ENCODE measurements at regions not wholly inside any gene's neighbourhood (a gene's known extent, or its start where the extent isn't known, plus 50 kb on each side); places are given as distances from the start of the nearest gene placed in this dataset.

GRCh38 chr7:35508623-35509400, 186.1 kb downstream of the HERPUD2 start:
- Mint-ChIP-seq H3K27ac (no peak overlapping the region), H3K4me1 (ENCODE audit: low read depth) (no peaks in the 10 kb centered on the region), H3K27me3 (ENCODE audit: low read depth) (peaks cover 9% of the 10 kb centered on the region), H3K4me3 (no peak overlapping the region), H3K9me3 (no peaks in the 10 kb centered on the region), H3K36me3 (ENCODE audit: insufficient read depth in 2 of 2) (no peaks in the 10 kb centered on the region)
- no peak for DNase-seq
- ATAC-seq (replicated peaks in 1 of 2), result no peak

DNA sequence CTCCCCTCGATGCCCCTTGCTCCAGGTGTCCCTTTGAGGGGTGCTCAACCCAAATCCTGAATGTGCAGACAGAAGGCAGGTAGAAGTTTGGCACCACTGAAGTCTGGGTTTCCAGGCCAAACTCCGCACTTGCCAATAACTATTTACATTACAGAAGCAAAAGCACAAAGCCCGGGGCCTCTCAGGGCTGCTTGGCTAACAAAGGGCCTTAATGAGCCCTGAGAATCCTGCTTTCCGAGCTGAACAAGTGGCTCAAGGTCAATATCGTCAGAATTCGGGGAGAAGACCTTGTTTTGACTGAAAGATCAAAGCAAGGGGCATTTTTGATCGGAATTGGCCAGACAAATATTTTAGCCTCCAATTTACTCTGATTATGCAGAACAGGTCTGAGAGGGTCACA, 189.9 kb downstream of the HERPUD2 start:
- ATAC-seq (replicated peaks in 1 of 2) (no peak), DNase-seq (no peak)
- no peaks in the 10 kb centered on the region for H3K4me1 Mint-ChIP-seq (ENCODE audit: low read depth)
- no peaks in the 10 kb centered on the region for H3K9me3 Mint-ChIP-seq
- H3K27me3 Mint-ChIP-seq (ENCODE audit: low read depth), result peaks cover 5% of the 10 kb centered on the region
- H3K36me3 Mint-ChIP-seq (ENCODE audit: insufficient read depth in 2 of 2), result no peaks in the 10 kb centered on the region
- H3K27ac Mint-ChIP-seq, result no peak overlapping the region
- no peak overlapping the region for H3K4me3 Mint-ChIP-seq

GRCh38 chr7:35504365-35504764, 190.6 kb downstream of the HERPUD2 start:
- no peaks in the 10 kb centered on the region for H3K9me3 Mint-ChIP-seq
- H3K4me3 Mint-ChIP-seq, result no peak overlapping the region
- H3K4me1 Mint-ChIP-seq (ENCODE audit: low read depth), result no peaks in the 10 kb centered on the region
- peaks cover 5% of the 10 kb centered on the region for H3K27me3 Mint-ChIP-seq (ENCODE audit: low read depth)
- DNase-seq (no peak), ATAC-seq (replicated peaks in 1 of 2) (no peak)
- H3K27ac Mint-ChIP-seq, result no peak overlapping the region
- H3K36me3 Mint-ChIP-seq (ENCODE audit: insufficient read depth in 2 of 2), result no peaks in the 10 kb centered on the region

- H3K9me3 Mint-ChIP-seq, result no peaks in the 10 kb centered on the region
- H3K27me3 Mint-ChIP-seq (ENCODE audit: low read depth), result peaks cover 15% of the 10 kb centered on the region
- DNase-seq (no peak), ATAC-seq (replicated peaks in 1 of 2) (no peak)
- H3K27ac Mint-ChIP-seq, result no peak overlapping the region
- H3K4me1 Mint-ChIP-seq (ENCODE audit: low read depth), result no peaks in the 10 kb centered on the region
- H3K4me3 Mint-ChIP-seq, result no peak overlapping the region
- H3K36me3 Mint-ChIP-seq (ENCODE audit: insufficient read depth in 2 of 2), result no peaks in the 10 kb centered on the region
Observed at GRCh38 chr7:35501681-35502080, 193.3 kb downstream of the HERPUD2 start.

DNA sequence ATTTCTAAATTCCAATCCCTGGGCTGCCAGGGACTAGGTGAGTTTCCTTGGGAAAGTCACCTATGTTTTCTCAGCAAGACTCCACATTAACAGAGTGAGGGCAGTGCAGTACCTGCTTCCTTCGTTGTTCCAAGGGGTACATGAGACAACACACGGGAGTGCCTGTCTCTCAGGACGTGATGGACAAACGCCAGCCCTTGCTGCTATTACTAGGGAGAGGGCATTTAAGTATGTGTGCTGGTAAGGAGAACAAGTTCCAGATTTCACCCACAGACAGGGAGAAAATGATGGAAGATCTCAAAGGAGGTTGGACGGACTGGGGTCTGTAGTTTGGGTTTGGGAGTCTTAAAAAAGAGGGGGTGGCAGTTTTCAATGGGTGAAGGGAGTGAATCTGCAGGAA, 195.7 kb downstream of the HERPUD2 start:
- Mint-ChIP-seq H3K9me3 (no peaks in the 10 kb centered on the region), H3K27ac (no peak overlapping the region), H3K36me3 (ENCODE audit: insufficient read depth in 2 of 2) (no peaks in the 10 kb centered on the region), H3K4me3 (no peak overlapping the region), H3K4me1 (ENCODE audit: low read depth) (no peaks in the 10 kb centered on the region), H3K27me3 (ENCODE audit: low read depth) (peaks cover 15% of the 10 kb centered on the region)
- DNase-seq, result no peak
- ATAC-seq (replicated peaks in 1 of 2), result no peak

DNA sequence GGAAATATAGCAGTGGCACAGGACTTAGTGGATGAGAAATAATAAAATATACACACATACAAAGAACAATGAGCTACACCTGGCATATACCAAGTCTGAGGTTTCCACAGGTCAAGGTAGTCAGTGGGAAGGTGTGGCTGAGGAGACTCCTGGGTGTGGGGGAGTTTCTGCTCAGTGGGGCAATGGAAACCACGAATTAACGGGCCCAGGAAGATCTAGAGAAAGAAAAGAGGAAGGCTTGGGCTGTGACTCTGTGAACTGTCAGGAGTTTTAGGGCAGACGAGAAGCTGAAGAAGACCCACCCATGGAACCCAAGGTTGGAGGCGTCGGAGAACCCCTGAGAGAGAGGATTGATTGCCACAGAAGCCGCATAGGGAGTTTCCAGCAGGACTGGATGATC, 196.5 kb downstream of the HERPUD2 start:
- H3K27me3 Mint-ChIP-seq (ENCODE audit: low read depth), result peaks cover 15% of the 10 kb centered on the region
- H3K27ac Mint-ChIP-seq, result no peak overlapping the region
- no peak for DNase-seq
- no peaks in the 10 kb centered on the region for H3K4me1 Mint-ChIP-seq (ENCODE audit: low read depth)
- H3K36me3 Mint-ChIP-seq (ENCODE audit: insufficient read depth in 2 of 2), result no peaks in the 10 kb centered on the region
- no peak overlapping the region for H3K4me3 Mint-ChIP-seq
- ATAC-seq (replicated peaks in 1 of 2), result no peak
- no peaks in the 10 kb centered on the region for H3K9me3 Mint-ChIP-seq

DNA sequence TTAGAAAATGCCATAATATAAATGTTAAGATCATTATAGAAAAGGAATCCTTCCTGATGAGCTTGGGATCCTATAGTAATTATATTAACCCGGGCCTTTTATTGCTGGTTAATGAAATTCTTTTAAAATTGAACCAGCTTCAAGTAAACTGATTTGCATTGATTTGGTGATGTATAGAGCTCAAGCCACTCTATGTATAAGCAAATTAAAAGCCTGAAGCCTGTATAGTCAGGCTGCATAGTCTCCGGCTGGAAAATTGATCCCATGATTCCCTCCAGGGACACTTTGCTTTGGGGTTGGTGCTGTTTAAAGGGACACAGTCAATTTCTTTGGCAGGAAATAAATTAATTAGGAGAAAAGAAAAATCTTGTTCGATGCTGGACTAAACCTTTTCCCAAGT, 199.1 kb downstream of the HERPUD2 start:
- H3K27me3 Mint-ChIP-seq (ENCODE audit: low read depth), result peaks cover 15% of the 10 kb centered on the region

DNA sequence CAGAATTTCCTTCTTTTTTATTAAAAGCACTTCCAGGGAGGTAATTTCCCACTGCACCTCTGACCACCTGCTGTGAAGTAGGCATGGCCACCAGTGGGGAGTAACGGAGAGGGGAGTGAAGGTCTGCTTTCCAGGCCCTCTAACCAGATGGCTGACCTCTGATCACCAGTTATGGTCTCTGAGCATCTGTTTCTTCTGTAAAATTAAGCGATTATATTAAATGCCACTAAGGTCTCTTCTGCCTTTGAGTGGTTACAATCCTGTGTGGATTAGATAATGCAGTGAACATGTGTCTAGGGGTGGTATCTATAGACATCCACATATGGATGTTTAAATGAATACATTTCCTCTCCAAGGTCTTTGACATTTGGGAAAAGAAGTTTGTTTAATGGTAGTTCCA, 199.6 kb downstream of the HERPUD2 start:
- no peak overlapping the region for H3K4me3 Mint-ChIP-seq
- ATAC-seq (replicated peaks in 1 of 2) (no peak), DNase-seq (no peak)
- H3K27me3 Mint-ChIP-seq (ENCODE audit: low read depth), result peaks cover 11% of the 10 kb centered on the region
- H3K27ac Mint-ChIP-seq, result no peak overlapping the region
- H3K36me3 Mint-ChIP-seq (ENCODE audit: insufficient read depth in 2 of 2), result no peaks in the 10 kb centered on the region
- H3K4me1 Mint-ChIP-seq (ENCODE audit: low read depth), result no peaks in the 10 kb centered on the region
- H3K9me3 Mint-ChIP-seq, result no peaks in the 10 kb centered on the region

More for the DNA sequence above, 199.1 kb downstream of the HERPUD2 start:
- Mint-ChIP-seq H3K4me1 (ENCODE audit: low read depth) (no peaks in the 10 kb centered on the region), H3K4me3 (no peak overlapping the region), H3K27ac (no peak overlapping the region), H3K36me3 (ENCODE audit: insufficient read depth in 2 of 2) (no peaks in the 10 kb centered on the region), H3K9me3 (no peaks in the 10 kb centered on the region)
- DNase-seq, result no peak
- ATAC-seq (replicated peaks in 1 of 2), result no peak

DNA sequence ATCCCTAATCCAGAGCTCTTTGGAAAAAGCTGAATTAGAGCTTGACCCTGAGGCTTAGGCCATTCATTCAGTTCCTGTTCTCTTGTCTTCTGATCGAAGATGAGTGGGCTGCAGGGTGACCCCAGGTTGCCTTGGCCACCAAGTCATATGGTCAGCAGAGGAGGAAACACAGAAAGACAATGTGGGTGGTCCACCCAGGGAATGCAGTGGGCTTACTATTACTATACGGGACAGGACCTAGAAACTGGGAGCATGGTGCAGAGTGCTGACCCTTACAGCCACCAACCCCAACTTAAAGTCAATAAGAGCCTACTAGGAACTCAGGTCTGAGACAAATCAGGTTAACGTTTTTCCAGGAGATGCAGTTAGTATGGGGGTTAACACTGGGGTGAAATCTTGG, 200.5 kb downstream of the HERPUD2 start:
- Mint-ChIP-seq H3K4me3 (no peak overlapping the region), H3K27ac (no peak overlapping the region), H3K4me1 (ENCODE audit: low read depth) (no peaks in the 10 kb centered on the region), H3K27me3 (ENCODE audit: low read depth) (peaks cover 10% of the 10 kb centered on the region), H3K9me3 (no peaks in the 10 kb centered on the region), H3K36me3 (ENCODE audit: insufficient read depth in 2 of 2) (no peaks in the 10 kb centered on the region)
- no peak for DNase-seq
- no peak for ATAC-seq (replicated peaks in 1 of 2)

GRCh38 chr7:35492451-35493175, 202.3 kb downstream of the HERPUD2 start:
- Mint-ChIP-seq H3K4me3 (no peak overlapping the region), H3K27ac (no peak overlapping the region), H3K27me3 (ENCODE audit: low read depth) (no peaks in the 10 kb centered on the region), H3K9me3 (no peaks in the 10 kb centered on the region), H3K36me3 (ENCODE audit: insufficient read depth in 2 of 2) (no peaks in the 10 kb centered on the region), H3K4me1 (ENCODE audit: low read depth) (no peaks in the 10 kb centered on the region)
- DNase-seq, result no peak
- no peak for ATAC-seq (replicated peaks in 1 of 2)

- H3K4me3 Mint-ChIP-seq, result no peak overlapping the region
- H3K27ac Mint-ChIP-seq, result no peak overlapping the region
- H3K27me3 Mint-ChIP-seq (ENCODE audit: low read depth), result no peaks in the 10 kb centered on the region
- no peak for ATAC-seq (replicated peaks in 1 of 2)
- no peaks in the 10 kb centered on the region for H3K36me3 Mint-ChIP-seq (ENCODE audit: insufficient read depth in 2 of 2)
- no peaks in the 10 kb centered on the region for H3K4me1 Mint-ChIP-seq (ENCODE audit: low read depth)
- no peak for DNase-seq
- H3K9me3 Mint-ChIP-seq, result no peaks in the 10 kb centered on the region
Observed at GRCh38 chr7:35491233-35491632, 203.7 kb downstream of the HERPUD2 start.

DNA sequence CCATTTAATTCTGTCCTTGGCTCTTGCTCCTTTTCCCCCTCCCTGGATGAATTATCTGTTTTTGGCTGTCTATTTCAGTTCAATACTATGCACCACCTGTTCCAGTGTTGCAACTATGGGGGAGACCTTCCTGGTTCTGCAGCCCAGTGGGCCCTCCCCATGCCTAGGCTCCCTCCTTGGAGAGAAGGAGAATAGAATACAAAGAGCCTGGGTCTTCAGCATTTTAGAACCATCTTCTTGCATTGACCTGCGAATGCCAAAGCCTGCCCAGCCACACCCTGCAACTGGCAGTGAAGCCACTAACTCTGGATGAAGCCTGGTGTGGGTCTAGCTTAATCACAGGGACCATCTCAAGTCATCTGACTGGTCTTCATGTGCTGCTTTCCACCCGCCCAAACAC, 207.1 kb downstream of the HERPUD2 start:
- no peaks in the 10 kb centered on the region for H3K36me3 Mint-ChIP-seq (ENCODE audit: insufficient read depth in 2 of 2)
- H3K9me3 Mint-ChIP-seq, result no peaks in the 10 kb centered on the region
- ATAC-seq (replicated peaks in 1 of 2) (no peak), DNase-seq (no peak)
- no peak overlapping the region for H3K4me3 Mint-ChIP-seq
- H3K27ac Mint-ChIP-seq, result no peak overlapping the region
- H3K27me3 Mint-ChIP-seq (ENCODE audit: low read depth), result peaks cover 19% of the 10 kb centered on the region
- H3K4me1 Mint-ChIP-seq (ENCODE audit: low read depth), result no peaks in the 10 kb centered on the region

DNA sequence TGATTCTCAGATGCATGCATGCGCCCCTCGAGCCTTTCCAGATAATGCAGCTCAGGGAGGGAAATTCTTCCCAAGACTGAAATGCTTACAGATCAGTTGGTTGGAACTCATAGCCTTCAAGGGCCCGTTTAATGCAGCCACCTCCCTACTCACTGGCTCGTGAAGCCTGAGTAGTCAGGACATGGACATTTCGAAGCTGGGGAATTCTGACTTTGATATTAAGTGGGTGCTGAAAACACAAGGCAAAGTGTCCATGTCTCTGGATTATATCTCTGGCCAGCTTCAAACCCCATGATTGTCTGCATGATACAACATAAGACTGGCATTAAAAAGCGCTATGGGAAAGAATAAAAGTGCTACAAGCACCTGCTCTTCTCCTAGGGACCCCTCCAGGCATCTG, 207.5 kb downstream of the HERPUD2 start:
- Mint-ChIP-seq H3K4me3 (no peak overlapping the region), H3K27ac (no peak overlapping the region), H3K36me3 (ENCODE audit: insufficient read depth in 2 of 2) (no peaks in the 10 kb centered on the region), H3K4me1 (ENCODE audit: low read depth) (no peaks in the 10 kb centered on the region), H3K27me3 (ENCODE audit: low read depth) (peaks cover 19% of the 10 kb centered on the region), H3K9me3 (no peaks in the 10 kb centered on the region)
- DNase-seq, result no peak
- ATAC-seq (replicated peaks in 1 of 2), result no peak

DNA sequence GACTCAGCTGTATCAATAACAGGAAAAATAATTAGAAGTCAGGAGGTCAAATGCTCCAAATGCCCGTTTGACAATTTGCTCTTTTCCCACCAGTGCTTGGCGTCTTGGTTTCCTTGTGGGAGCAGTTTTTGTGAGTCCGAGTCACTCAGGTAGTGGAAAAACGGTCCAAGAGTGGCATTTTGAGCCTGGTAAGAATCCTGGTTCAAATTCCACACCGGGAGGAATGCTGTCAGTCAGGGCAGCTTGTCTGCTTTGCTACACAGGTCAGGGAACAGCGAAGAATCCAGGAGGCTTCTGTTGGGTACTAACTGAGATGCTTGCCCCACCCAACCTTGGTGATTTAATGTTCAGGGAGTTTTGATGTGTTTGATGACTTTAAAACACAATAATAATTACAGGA, 209.5 kb downstream of the HERPUD2 start:
- H3K36me3 Mint-ChIP-seq (ENCODE audit: insufficient read depth in 2 of 2), result no peaks in the 10 kb centered on the region
- DNase-seq, result no peak
- H3K27ac Mint-ChIP-seq, result no peak overlapping the region
- H3K4me1 Mint-ChIP-seq (ENCODE audit: low read depth), result no peaks in the 10 kb centered on the region
- H3K4me3 Mint-ChIP-seq, result no peak overlapping the region
- no peak for ATAC-seq (replicated peaks in 1 of 2)
- H3K9me3 Mint-ChIP-seq, result no peaks in the 10 kb centered on the region
- peaks cover 31% of the 10 kb centered on the region for H3K27me3 Mint-ChIP-seq (ENCODE audit: low read depth)
